Brain microvascular endothelial cell (primary cell): ENCODE measurements at regions not wholly inside any gene's neighbourhood (a gene's known extent, or its start where the extent isn't known, plus 50 kb on each side); places are given as distances from the start of the nearest gene placed in this dataset.
A peak's percentile ranks its signal among the peaks of the same experiment; 100 is the strongest.

Experiments
- DNase-seq: peaks from one replicate; pipeline ENCODE4 v3.0.0-alpha.2; 2020
- H3K27ac ChIP-seq: fragments of 250-450 bp; sonication (Bioruptor Pico); 2 replicates; pipeline ENCODE4 v1.5.1; 2020; ENCODE audit warnings: mild to moderate bottlenecking, moderate library complexity
- H3K27me3 ChIP-seq: fragments of 250-450 bp; sonication (Bioruptor Pico); replicated peaks from 2 replicates; pipeline ENCODE4 v1.5.1; 2020; ENCODE audit warnings: mild to moderate bottlenecking
- H3K36me3 ChIP-seq: fragments of 250-450 bp; sonication (Bioruptor Pico); replicated peaks from 2 replicates; pipeline ENCODE4 v1.5.1; 2020; ENCODE audit warnings: mild to moderate bottlenecking
- H3K4me3 ChIP-seq: 2 replicates; pipeline ENCODE4 v1.5.1; 2011; ENCODE audit warnings: low read depth, mild to moderate bottlenecking, control low read depth, low read length, moderate library complexity
- in situ Hi-C: cut with HindIII; loops from 2 replicates; pipeline ENCODE4 v1.10.0; 2017; ENCODE audit warnings: low sequenced_read_pairs, low pct_ligation_motif_present
- TF ChIP-seq, protein P1 (sequence below): IDR thresholded peaks from 2 replicates; pipeline ENCODE4 v1.5.1; 2011; ENCODE audit warnings: low read depth, mild to moderate bottlenecking, moderate library complexity, low read length, control low read depth, inconsistent platforms; ENCODE audit errors: missing control alignments

DNA sequence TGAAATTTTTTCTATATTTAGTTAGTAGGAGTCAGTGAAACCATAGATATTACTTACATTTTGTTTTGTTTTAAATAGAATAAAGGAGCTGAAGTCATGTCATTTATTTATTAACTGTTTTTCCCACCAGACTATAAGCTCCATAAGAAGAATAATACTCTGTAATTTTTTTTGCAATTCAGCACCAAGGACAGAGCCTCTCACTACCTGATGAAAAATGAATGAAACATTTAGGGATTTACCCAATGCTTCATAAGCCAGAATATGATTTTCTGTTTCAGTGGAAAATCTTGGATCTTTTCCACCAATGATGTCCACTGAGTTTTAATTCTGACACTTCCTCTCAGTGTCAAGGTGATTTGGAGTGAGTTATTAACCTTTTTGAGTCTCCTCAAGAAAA is 624.9 kb upstream of the GRAMD2B start:
- H3K4me3 ChIP-seq = no peak overlapping the region
- in situ Hi-C loops = no loop called here
- no peak overlapping the region for H3K27ac ChIP-seq
- no peaks in the 10 kb centered on the region for H3K27me3 ChIP-seq
- no peaks in the 10 kb centered on the region for H3K36me3 ChIP-seq
- TF ChIP-seq, protein P1, sequence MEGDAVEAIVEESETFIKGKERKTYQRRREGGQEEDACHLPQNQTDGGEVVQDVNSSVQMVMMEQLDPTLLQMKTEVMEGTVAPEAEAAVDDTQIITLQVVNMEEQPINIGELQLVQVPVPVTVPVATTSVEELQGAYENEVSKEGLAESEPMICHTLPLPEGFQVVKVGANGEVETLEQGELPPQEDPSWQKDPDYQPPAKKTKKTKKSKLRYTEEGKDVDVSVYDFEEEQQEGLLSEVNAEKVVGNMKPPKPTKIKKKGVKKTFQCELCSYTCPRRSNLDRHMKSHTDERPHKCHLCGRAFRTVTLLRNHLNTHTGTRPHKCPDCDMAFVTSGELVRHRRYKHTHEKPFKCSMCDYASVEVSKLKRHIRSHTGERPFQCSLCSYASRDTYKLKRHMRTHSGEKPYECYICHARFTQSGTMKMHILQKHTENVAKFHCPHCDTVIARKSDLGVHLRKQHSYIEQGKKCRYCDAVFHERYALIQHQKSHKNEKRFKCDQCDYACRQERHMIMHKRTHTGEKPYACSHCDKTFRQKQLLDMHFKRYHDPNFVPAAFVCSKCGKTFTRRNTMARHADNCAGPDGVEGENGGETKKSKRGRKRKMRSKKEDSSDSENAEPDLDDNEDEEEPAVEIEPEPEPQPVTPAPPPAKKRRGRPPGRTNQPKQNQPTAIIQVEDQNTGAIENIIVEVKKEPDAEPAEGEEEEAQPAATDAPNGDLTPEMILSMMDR = no peak
- peak; percentile 18 for DNase-seq

DNA sequence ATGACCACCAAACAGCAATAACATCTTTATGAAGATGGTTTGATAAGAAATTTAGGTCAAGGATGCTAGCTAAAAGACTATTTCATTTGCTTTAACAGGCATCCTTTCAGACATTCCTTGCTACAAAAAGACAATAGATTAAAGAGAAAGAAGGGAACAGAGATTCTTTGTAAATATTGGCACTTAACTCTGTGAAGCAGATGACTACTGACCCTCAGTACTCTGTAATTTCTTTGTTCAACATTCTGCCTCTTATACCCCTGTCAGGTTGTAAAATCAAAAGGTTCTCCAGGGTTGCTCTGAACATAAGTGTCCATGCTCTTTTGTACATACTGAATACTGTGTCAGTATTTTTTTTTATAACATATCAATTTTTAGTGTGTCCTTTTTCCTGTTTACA is 610.6 kb upstream of the GRAMD2B start:
- TF ChIP-seq, protein P1 = no peak
- no peak overlapping the region for H3K27ac ChIP-seq
- in situ Hi-C loops = no loop called here
- no peak overlapping the region for H3K4me3 ChIP-seq
- DNase-seq = no peak
- H3K27me3 ChIP-seq = no peaks in the 10 kb centered on the region
- H3K36me3 ChIP-seq = no peaks in the 10 kb centered on the region

DNA sequence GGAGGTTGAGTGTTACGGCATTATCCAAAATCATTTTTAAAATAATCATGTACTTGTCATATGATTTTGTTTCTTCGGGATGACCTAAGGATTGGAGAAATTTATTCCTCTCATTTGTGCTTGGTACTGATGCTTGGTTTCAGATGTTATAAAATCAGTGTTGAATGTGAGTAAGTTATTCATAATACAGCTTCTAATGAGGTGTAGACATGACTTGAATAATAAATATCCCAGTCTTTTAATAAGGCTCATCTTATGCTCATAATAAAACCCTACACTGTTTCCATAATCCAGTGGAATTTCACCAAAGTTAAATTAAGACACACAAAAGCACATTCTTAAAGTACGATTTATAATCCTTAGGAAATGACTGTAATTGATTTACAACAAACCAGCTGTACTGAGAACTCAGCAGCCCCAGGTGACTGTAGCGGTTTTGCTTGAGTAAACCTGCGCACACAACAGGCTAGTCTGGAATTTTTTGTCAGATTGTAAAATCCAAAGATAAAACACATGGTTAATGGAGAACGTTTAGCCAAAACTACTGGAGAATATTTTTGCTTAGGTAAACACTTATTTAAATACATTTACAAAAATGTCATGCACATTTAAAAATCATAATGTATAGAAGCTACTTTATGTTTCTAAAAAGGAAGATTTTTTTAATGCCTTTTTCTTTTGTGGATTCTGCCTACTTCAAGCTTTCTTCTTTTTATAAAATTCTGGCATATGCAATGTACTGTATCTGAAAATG is 609.8 kb upstream of the GRAMD2B start:
- TF ChIP-seq, protein P1 = no peak
- H3K27ac ChIP-seq = no peak overlapping the region
- no peak overlapping the region for H3K4me3 ChIP-seq
- no peaks in the 10 kb centered on the region for H3K27me3 ChIP-seq
- H3K36me3 ChIP-seq = no peaks in the 10 kb centered on the region
- DNase-seq = no peak
- in situ Hi-C loops = no loop called here

GRCh38 chr5:125814119-125814518 is 609.1 kb upstream of the GRAMD2B start:
- Histone ChIP-seq H3K4me3 (no peak overlapping the region), H3K27me3 (no peaks in the 10 kb centered on the region), H3K36me3 (no peaks in the 10 kb centered on the region), H3K27ac (no peak overlapping the region)
- TF ChIP-seq, protein P1 = no peak
- in situ Hi-C loops = no loop called here
- DNase-seq = no peak

DNA sequence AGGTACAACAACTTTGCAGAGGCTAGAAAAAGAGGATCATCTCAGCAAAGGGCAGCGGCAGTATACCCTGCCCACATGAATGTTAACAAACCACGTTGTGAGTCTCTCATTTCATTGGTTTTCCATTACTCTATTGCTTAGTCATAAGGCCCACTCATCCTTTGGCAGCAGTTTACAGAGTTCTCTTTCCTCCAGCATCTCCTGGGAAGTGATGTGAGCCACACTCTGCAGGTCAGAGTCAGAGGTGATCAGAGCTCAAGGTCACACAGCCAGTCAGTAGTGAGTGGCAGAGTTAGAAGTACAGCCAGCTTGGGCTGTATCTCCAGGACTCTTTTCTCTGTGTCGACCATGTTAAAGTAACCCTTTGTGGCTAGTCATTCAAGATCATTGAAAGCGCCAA is 599.6 kb upstream of the GRAMD2B start:
- H3K27me3 ChIP-seq = no peaks in the 10 kb centered on the region
- TF ChIP-seq, protein P1 = no peak
- H3K4me3 ChIP-seq = no peak overlapping the region
- no peak overlapping the region for H3K27ac ChIP-seq
- DNase-seq = peak; percentile 8
- H3K36me3 ChIP-seq = no peaks in the 10 kb centered on the region
- in situ Hi-C loops = no loop called here

GRCh38 chr5:125826214-125826613 is 597.0 kb upstream of the GRAMD2B start:
- Histone ChIP-seq H3K36me3 (no peaks in the 10 kb centered on the region), H3K27me3 (no peaks in the 10 kb centered on the region), H3K27ac (no peak overlapping the region), H3K4me3 (no peak overlapping the region)
- TF ChIP-seq, protein P1 = no peak
- in situ Hi-C loops = no loop called here
- DNase-seq = no peak
